ENCODE measurements at regions not wholly inside any gene's neighbourhood (a gene's known extent, or its start where the extent isn't known, plus 50 kb on each side); places are given as distances from the start of the nearest gene placed in this dataset.

DNA sequence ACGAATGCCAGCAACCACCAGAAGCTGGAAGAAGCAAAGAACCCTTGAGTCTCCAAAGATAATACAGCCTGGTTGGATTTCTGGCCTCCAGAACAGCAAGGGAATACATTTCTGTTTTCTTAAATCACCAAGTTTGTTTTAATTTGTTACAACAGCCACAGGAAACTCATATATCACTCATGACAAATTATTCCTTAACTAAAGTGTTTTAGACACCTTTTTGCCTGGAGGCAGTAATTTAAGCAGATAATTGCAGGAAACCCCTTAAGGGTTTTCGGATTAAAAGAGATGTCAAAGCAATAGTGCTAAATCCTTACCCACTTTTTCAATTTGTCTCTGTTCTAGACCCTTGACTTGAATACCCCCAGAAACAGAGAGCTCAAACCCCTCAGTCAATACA is 1050.0 kb downstream of the EPHA7 start:
- no peaks in the 10 kb centered on the region for H3K9me3 ChIP-seq
- WGBS, 2 donors: 44 to 47% methylated on average over 2 of the region's 2 CpGs
- ATAC-seq (no peak), FAIRE-seq (no peak), DNase-seq (no peak)
- no peaks in the 10 kb centered on the region for H3K4me1 ChIP-seq
- no peaks in the 10 kb centered on the region for H3K27me3 ChIP-seq
- H3K27ac ChIP-seq: no peak overlapping the region
- no peak overlapping the region for H3K4me3 ChIP-seq
- H3K36me3 ChIP-seq: no peaks in the 10 kb centered on the region
- TF ChIP-seq, protein P1, sequence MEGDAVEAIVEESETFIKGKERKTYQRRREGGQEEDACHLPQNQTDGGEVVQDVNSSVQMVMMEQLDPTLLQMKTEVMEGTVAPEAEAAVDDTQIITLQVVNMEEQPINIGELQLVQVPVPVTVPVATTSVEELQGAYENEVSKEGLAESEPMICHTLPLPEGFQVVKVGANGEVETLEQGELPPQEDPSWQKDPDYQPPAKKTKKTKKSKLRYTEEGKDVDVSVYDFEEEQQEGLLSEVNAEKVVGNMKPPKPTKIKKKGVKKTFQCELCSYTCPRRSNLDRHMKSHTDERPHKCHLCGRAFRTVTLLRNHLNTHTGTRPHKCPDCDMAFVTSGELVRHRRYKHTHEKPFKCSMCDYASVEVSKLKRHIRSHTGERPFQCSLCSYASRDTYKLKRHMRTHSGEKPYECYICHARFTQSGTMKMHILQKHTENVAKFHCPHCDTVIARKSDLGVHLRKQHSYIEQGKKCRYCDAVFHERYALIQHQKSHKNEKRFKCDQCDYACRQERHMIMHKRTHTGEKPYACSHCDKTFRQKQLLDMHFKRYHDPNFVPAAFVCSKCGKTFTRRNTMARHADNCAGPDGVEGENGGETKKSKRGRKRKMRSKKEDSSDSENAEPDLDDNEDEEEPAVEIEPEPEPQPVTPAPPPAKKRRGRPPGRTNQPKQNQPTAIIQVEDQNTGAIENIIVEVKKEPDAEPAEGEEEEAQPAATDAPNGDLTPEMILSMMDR (IDR thresholded peaks at IDR 0.05): no peak
- intact Hi-C loops (cut with DNase I): no loop called here

DNA sequence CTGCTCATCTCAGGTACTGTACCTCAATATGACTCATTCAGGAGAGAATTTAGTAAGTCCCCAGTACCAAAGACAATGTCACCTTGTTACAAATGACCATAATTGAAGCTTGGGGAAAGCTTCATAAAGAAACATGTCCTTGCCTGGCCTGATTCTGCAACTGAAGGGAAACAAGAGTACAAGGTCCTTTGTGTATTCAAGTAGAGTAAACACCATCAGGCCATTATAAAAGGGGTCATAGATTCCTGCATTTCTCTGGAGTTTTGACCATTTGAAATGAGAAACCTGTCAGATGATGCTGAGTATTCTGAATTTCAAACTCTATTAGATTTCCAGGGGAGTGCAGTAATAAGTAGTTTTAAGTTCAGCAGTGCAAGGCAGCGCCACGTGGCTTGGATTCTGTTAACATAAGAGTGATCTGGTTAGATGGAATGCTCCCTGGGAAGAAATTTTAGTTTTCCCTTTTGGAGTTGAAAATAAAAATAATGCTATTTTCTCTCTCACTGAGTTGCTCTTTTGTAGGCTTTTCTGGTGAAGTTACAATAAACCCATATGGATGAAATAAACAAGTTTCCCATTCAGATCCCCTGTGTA is 1054.3 kb downstream of the EPHA7 start:
- Histone ChIP-seq H3K27ac (no peak overlapping the region), H3K9me3 (no peaks in the 10 kb centered on the region), H3K27me3 (no peaks in the 10 kb centered on the region), H3K4me3 (no peak overlapping the region), H3K36me3 (no peaks in the 10 kb centered on the region), H3K4me1 (no peaks in the 10 kb centered on the region)
- no peak for DNase-seq
- no peak for FAIRE-seq
- 21 to 36% methylated on average over 2 of the region's 2 CpGs for WGBS, 2 donors
- ATAC-seq: no peak
- TF ChIP-seq, protein P1 (IDR thresholded peaks at IDR 0.05): no peak
- intact Hi-C loops (cut with DNase I): no loop called here

DNA sequence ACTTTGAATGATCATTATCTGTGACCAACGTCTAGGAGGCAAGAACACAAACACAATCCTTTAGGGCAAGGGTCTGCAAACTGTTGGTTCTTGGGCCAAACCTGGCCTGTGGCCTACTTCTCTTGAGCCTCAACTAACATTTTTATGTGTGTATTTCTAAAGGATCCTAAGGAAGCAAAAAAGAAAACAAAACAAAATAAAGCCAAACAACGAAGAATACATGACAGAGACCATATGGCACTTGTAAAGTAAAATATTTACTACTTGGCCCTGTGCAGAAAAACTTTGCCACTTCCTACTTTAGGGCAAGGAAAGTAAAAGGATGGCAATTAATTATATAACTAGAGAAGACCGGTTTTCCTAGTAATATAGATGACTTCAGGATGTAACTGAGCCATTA is 1056.2 kb downstream of the EPHA7 start:
- WGBS, 2 donors: 44 to 53% methylated on average over 3 of the region's 3 CpGs
- DNase-seq: no peak
- no peaks in the 10 kb centered on the region for H3K27me3 ChIP-seq
- intact Hi-C loops (cut with DNase I): no loop called here
- H3K4me3 ChIP-seq: no peak overlapping the region
- ATAC-seq: no peak
- no peaks in the 10 kb centered on the region for H3K9me3 ChIP-seq
- no peaks in the 10 kb centered on the region for H3K4me1 ChIP-seq
- no peak for FAIRE-seq
- TF ChIP-seq, protein P1 (IDR thresholded peaks at IDR 0.05): no peak
- no peaks in the 10 kb centered on the region for H3K36me3 ChIP-seq
- H3K27ac ChIP-seq: no peak overlapping the region

DNA sequence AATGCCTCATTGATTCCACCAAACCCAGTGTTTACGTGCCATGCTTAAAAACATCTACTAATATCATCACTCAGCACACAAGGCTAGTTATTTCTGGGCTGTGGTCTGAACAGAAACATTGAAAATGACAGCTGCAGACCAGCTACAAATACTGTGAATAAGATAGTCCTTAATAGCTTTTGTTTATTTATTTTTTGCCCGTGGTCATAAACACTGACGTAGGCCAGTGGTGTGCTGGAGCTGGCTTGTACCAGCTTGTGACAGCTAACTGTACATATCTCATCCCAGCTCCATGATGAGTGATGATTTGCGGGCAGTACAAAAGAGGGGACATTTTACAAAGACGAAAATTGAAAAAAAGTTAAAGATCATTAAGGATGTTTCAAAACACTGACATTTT is 1057.0 kb downstream of the EPHA7 start:
- H3K9me3 ChIP-seq: no peaks in the 10 kb centered on the region
- H3K27ac ChIP-seq: no peak overlapping the region
- H3K4me3 ChIP-seq: no peak overlapping the region
- no peak for FAIRE-seq
- TF ChIP-seq, protein P1 (IDR thresholded peaks at IDR 0.05): no peak
- H3K36me3 ChIP-seq: no peaks in the 10 kb centered on the region
- no peak for DNase-seq
- no peaks in the 10 kb centered on the region for H3K27me3 ChIP-seq
- 56 to 74% methylated on average over 5 of the region's 5 CpGs for WGBS, 2 donors
- ATAC-seq: no peak
- intact Hi-C loops (cut with DNase I): no loop called here
- no peaks in the 10 kb centered on the region for H3K4me1 ChIP-seq

DNA sequence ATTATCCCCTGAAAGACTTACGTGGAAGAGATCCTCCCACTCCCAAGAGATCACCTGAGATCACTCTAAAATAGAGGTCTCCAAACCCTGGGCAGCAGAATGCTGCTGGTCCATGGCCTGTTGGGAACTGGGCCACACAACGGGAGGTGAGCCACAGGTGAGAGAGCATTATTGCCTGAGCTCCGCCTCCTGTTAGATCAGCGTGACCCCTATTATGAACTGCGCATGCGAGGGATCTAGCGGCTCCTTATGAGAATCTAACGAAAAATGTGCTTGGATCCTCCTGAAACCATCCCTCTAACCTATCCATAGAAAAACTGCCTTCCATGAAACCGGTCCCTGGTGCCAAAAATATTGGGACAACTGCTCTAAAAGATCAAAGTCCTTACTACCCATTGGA is 1057.4 kb downstream of the EPHA7 start:
- ATAC-seq (no peak), DNase-seq (no peak), FAIRE-seq (no peak)
- H3K4me1 ChIP-seq: no peaks in the 10 kb centered on the region
- no peak overlapping the region for H3K27ac ChIP-seq
- intact Hi-C loops (cut with DNase I): no loop called here
- H3K4me3 ChIP-seq: no peak overlapping the region
- no peaks in the 10 kb centered on the region for H3K36me3 ChIP-seq
- 71 to 82% methylated on average over 9 of the region's 9 CpGs for WGBS, 2 donors
- H3K9me3 ChIP-seq: no peaks in the 10 kb centered on the region
- TF ChIP-seq, protein P1 (IDR thresholded peaks at IDR 0.05): no peak
- no peaks in the 10 kb centered on the region for H3K27me3 ChIP-seq
